ENCODE measurements at regions not wholly inside any gene's neighbourhood (a gene's known extent, or its start where the extent isn't known, plus 50 kb on each side); places are given as distances from the start of the nearest gene placed in this dataset.

DNA sequence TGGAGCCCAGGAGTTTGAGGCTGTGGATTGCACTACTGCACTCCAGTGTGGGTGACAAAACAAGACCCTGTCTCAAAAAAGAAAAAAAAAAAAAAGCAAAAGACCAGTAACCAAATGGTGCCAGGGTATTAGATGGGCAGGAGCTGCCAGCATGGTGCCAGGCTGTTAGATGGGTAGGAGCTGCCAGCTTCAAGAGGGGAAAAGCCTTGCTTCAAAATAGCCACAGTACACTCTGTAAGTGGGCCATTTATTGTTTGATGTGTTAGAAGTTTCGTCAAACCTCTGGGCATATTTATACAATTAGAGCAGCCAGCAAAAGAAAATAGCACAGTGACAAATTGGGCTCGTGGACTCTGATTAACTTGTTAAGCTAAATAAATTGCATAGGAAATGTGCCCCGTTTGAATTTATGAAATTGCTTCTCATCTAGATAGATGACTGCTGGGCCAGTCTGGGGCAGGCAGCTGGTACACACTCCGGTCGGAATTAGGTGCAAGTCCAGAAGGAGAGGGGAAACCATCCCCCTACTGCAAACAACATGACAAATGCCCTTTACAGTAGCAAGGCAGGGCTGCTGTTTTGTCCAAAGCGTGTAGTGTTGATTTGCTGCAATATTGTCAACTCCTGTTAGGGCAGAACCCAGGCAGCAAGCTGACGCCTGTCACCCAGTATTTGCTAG is 126.3 kb upstream of the IRX3 start:
- ChIA-PET CTCF (no interaction called here), POLR2A (no interaction called here)
- Histone ChIP-seq H3K36me3 (ENCODE audit: control insufficient read depth, insufficient read depth, low read length) (no peaks in the 10 kb centered on the region), H3K27ac (ENCODE audit: low read length) (no peak overlapping the region), H3K9me3 (ENCODE audit: control insufficient read depth, insufficient read depth, low read depth, low read length) (no peaks in the 10 kb centered on the region), H3K4me1 (ENCODE audit: control insufficient read depth, insufficient read depth, low read length) (no peaks in the 10 kb centered on the region), H3K4me3 (ENCODE audit: low read depth in 2 of 2, low read length in 2 of 2) (no peak overlapping the region), H3K27me3 (ENCODE audit: control insufficient read depth, insufficient read depth, low read length) (no peaks in the 10 kb centered on the region)
- no peak for ATAC-seq
- intact Hi-C loops (cut with micrococcal nuclease; ENCODE audit: unreplicated experiment) (no loop called here), in situ Hi-C loops (cut with HindIII; ENCODE audit: low pct_unique_long_range_greater_than_20kb, low sequenced_read_pairs) (no loop called here)
- TF ChIP-seq TCF7L2 (IDR thresholded peaks at IDR 0.05; ENCODE audit: low read depth, low read length), result no peak
- no peak for TF ChIP-seq POLR2AphosphoS5 (IDR thresholded peaks at IDR 0.05; ENCODE audit: low read depth, low read length)
- TF ChIP-seq, protein P1, sequence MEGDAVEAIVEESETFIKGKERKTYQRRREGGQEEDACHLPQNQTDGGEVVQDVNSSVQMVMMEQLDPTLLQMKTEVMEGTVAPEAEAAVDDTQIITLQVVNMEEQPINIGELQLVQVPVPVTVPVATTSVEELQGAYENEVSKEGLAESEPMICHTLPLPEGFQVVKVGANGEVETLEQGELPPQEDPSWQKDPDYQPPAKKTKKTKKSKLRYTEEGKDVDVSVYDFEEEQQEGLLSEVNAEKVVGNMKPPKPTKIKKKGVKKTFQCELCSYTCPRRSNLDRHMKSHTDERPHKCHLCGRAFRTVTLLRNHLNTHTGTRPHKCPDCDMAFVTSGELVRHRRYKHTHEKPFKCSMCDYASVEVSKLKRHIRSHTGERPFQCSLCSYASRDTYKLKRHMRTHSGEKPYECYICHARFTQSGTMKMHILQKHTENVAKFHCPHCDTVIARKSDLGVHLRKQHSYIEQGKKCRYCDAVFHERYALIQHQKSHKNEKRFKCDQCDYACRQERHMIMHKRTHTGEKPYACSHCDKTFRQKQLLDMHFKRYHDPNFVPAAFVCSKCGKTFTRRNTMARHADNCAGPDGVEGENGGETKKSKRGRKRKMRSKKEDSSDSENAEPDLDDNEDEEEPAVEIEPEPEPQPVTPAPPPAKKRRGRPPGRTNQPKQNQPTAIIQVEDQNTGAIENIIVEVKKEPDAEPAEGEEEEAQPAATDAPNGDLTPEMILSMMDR (IDR thresholded peaks at IDR 0.05), result no peak
- no peak for TF ChIP-seq SIN3A (IDR thresholded peaks at IDR 0.05; ENCODE audit: borderline replicate concordance, insufficient read depth, low read depth, low read length)
- TF ChIP-seq, protein P2, sequence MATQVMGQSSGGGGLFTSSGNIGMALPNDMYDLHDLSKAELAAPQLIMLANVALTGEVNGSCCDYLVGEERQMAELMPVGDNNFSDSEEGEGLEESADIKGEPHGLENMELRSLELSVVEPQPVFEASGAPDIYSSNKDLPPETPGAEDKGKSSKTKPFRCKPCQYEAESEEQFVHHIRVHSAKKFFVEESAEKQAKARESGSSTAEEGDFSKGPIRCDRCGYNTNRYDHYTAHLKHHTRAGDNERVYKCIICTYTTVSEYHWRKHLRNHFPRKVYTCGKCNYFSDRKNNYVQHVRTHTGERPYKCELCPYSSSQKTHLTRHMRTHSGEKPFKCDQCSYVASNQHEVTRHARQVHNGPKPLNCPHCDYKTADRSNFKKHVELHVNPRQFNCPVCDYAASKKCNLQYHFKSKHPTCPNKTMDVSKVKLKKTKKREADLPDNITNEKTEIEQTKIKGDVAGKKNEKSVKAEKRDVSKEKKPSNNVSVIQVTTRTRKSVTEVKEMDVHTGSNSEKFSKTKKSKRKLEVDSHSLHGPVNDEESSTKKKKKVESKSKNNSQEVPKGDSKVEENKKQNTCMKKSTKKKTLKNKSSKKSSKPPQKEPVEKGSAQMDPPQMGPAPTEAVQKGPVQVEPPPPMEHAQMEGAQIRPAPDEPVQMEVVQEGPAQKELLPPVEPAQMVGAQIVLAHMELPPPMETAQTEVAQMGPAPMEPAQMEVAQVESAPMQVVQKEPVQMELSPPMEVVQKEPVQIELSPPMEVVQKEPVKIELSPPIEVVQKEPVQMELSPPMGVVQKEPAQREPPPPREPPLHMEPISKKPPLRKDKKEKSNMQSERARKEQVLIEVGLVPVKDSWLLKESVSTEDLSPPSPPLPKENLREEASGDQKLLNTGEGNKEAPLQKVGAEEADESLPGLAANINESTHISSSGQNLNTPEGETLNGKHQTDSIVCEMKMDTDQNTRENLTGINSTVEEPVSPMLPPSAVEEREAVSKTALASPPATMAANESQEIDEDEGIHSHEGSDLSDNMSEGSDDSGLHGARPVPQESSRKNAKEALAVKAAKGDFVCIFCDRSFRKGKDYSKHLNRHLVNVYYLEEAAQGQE (IDR thresholded peaks at IDR 0.05; ENCODE audit: insufficient read depth in 1 of 2, low read depth in 2 of 2, low read length in 1 of 2), result no peak
- BruUV-seq (replicated peaks), result no TSS peak
- no peak for DNase-seq (ENCODE audit: low read depth, low spot score)

DNA sequence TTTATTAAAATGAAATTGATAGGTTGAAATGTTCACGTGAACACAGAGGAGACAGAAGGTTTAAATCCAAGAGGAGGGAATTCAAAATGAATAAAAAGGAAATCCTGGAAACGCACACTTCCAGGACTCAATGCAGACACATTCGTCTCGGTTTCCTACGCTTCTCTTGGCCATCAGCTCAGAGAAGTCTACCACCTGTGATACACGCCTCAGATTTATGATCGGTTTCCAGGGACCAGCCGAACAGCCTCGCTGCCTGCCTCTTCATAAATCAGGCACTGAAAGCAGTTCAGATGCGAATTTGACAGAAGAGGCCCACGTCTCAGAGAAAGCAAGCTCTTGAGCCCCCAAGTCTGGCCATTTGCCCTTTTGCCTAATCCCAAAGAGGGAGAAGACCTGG is 125.5 kb upstream of the IRX3 start:
- DNase-seq (ENCODE audit: low read depth, low spot score), result no peak
- in situ Hi-C loops (cut with HindIII; ENCODE audit: low pct_unique_long_range_greater_than_20kb, low sequenced_read_pairs), result no loop called here
- no TSS peak for BruUV-seq (replicated peaks)
- intact Hi-C loops (cut with micrococcal nuclease; ENCODE audit: unreplicated experiment), result no loop called here
- Histone ChIP-seq H3K4me1 (ENCODE audit: control insufficient read depth, insufficient read depth, low read length) (no peaks in the 10 kb centered on the region), H3K27me3 (ENCODE audit: control insufficient read depth, insufficient read depth, low read length) (no peaks in the 10 kb centered on the region), H3K27ac (ENCODE audit: low read length) (no peak overlapping the region), H3K4me3 (ENCODE audit: low read depth in 2 of 2, low read length in 2 of 2) (no peak overlapping the region), H3K9me3 (ENCODE audit: control insufficient read depth, insufficient read depth, low read depth, low read length) (no peaks in the 10 kb centered on the region), H3K36me3 (ENCODE audit: control insufficient read depth, insufficient read depth, low read length) (no peaks in the 10 kb centered on the region)
- ATAC-seq, result no peak
- POLR2A ChIA-PET, result no interaction called here
- TF ChIP-seq SIN3A (IDR thresholded peaks at IDR 0.05; ENCODE audit: borderline replicate concordance, insufficient read depth, low read depth, low read length), result no peak
- TF ChIP-seq, protein P1 (IDR thresholded peaks at IDR 0.05), result no peak
- TF ChIP-seq POLR2AphosphoS5 (IDR thresholded peaks at IDR 0.05; ENCODE audit: low read depth, low read length), result no peak
- no peak for TF ChIP-seq TCF7L2 (IDR thresholded peaks at IDR 0.05; ENCODE audit: low read depth, low read length)
- TF ChIP-seq, protein P2 (IDR thresholded peaks at IDR 0.05; ENCODE audit: insufficient read depth in 1 of 2, low read depth in 2 of 2, low read length in 1 of 2), result no peak
- CTCF ChIA-PET, result no interaction called here
